ENCODE measurements at regions not wholly inside any gene's neighbourhood (a gene's known extent, or its start where the extent isn't known, plus 50 kb on each side); places are given as distances from the start of the nearest gene placed in this dataset.

DNA sequence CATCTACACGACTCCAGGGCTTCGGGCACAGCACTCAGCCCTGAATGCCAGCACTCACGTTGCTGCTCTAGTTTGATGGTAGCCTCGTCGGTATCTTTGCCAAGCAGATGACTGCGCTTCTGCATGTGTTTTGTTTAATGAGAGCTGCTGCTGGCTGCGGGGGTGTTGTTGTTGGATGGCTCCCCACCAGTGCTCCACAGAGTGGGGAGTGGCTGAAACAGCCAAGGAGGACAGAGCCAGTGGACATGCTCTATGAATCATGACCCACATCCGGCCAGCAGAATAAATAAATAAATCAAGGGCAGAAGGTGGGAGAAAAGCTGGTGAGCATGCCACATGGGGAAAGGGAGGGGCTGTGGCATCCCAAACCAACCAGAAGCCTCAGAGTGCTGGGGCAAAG lies 131.2 kb upstream of the SOX11 start:
- Mint-ChIP-seq H3K4me3 (ENCODE audit: unreplicated experiment) (no peak overlapping the region), H3K4me1 (ENCODE audit: insufficient read depth, unreplicated experiment) (peaks cover 19% of the 10 kb centered on the region), H3K9me3 (ENCODE audit: unreplicated experiment) (no peaks in the 10 kb centered on the region), H3K27ac (ENCODE audit: low read depth, unreplicated experiment) (peak overlapping the region; percentile 39), H3K36me3 (ENCODE audit: insufficient read depth, unreplicated experiment) (no peaks in the 10 kb centered on the region), H3K27me3 (ENCODE audit: insufficient read depth, unreplicated experiment) (no peaks in the 10 kb centered on the region)
- ChIA-PET POLR2A (no interaction called here), CTCF (no interaction called here)
- TF ChIP-seq, protein P1, sequence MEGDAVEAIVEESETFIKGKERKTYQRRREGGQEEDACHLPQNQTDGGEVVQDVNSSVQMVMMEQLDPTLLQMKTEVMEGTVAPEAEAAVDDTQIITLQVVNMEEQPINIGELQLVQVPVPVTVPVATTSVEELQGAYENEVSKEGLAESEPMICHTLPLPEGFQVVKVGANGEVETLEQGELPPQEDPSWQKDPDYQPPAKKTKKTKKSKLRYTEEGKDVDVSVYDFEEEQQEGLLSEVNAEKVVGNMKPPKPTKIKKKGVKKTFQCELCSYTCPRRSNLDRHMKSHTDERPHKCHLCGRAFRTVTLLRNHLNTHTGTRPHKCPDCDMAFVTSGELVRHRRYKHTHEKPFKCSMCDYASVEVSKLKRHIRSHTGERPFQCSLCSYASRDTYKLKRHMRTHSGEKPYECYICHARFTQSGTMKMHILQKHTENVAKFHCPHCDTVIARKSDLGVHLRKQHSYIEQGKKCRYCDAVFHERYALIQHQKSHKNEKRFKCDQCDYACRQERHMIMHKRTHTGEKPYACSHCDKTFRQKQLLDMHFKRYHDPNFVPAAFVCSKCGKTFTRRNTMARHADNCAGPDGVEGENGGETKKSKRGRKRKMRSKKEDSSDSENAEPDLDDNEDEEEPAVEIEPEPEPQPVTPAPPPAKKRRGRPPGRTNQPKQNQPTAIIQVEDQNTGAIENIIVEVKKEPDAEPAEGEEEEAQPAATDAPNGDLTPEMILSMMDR (IDR thresholded peaks at IDR 0.05; ENCODE audit: unreplicated experiment), result no peak
- peak; percentile 78 for DNase-seq (ENCODE audit: unreplicated experiment)
- BruUV-seq (replicated peaks), result no TSS peak
- intact Hi-C loops (cut with micrococcal nuclease), result no loop called here

DNA sequence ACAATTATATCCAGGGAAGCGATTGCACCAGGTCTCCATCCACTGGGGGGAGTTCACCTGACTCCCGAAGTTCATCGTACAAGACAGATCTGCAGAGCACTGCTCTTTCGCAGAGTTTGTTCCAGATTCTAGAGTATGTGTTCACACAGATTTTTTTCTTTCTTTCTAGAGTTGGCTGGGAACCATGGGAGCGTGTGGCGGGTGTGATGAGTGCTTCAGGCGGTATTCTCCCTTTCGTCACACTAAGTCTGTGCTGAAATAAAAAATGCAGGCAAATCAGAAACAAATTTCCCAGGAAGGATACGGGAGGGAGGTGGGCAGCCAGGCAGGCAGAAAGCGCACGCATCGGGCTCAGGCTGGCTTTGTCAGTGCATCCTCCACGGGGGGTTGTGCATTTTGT lies 129.8 kb upstream of the SOX11 start:
- H3K27me3 Mint-ChIP-seq (ENCODE audit: insufficient read depth, unreplicated experiment), result no peaks in the 10 kb centered on the region
- TF ChIP-seq, protein P1 (IDR thresholded peaks at IDR 0.05; ENCODE audit: unreplicated experiment), result no peak
- no TSS peak for BruUV-seq (replicated peaks)
- peaks cover 19% of the 10 kb centered on the region for H3K4me1 Mint-ChIP-seq (ENCODE audit: insufficient read depth, unreplicated experiment)
- no peak overlapping the region for H3K27ac Mint-ChIP-seq (ENCODE audit: low read depth, unreplicated experiment)
- H3K9me3 Mint-ChIP-seq (ENCODE audit: unreplicated experiment), result no peaks in the 10 kb centered on the region
- ChIA-PET CTCF (no interaction called here), POLR2A (no interaction called here)
- no peaks in the 10 kb centered on the region for H3K36me3 Mint-ChIP-seq (ENCODE audit: insufficient read depth, unreplicated experiment)
- intact Hi-C loops (cut with micrococcal nuclease), result no loop called here
- no peak overlapping the region for H3K4me3 Mint-ChIP-seq (ENCODE audit: unreplicated experiment)
- no peak for DNase-seq (ENCODE audit: unreplicated experiment)

DNA sequence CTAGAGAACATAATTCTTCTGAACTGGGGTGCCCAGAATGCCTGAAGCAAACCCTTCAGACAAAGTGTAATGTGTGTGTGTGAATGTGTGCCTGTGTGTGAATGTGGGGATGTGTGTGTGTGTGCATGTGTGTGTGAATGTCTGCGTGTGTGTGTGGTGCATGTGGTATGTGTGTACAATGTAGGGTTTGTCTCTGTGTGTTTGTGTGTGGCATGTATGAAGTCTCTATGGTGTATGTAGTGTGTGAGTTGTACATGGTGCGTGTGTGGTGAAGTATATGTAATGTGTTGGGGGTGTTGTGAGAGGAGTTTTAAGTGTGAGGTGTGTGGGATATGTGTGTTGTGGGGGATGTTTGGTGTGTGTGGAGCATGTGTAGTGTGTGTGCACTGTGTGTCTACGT lies 129.3 kb upstream of the SOX11 start:
- ChIA-PET CTCF (no interaction called here), POLR2A (no interaction called here)
- Mint-ChIP-seq H3K27ac (ENCODE audit: low read depth, unreplicated experiment) (no peak overlapping the region), H3K36me3 (ENCODE audit: insufficient read depth, unreplicated experiment) (no peaks in the 10 kb centered on the region), H3K4me3 (ENCODE audit: unreplicated experiment) (no peak overlapping the region), H3K4me1 (ENCODE audit: insufficient read depth, unreplicated experiment) (peaks cover 19% of the 10 kb centered on the region), H3K27me3 (ENCODE audit: insufficient read depth, unreplicated experiment) (no peaks in the 10 kb centered on the region), H3K9me3 (ENCODE audit: unreplicated experiment) (no peaks in the 10 kb centered on the region)
- intact Hi-C loops (cut with micrococcal nuclease), result no loop called here
- no TSS peak for BruUV-seq (replicated peaks)
- no peak for DNase-seq (ENCODE audit: unreplicated experiment)
- TF ChIP-seq, protein P1 (IDR thresholded peaks at IDR 0.05; ENCODE audit: unreplicated experiment), result no peak

DNA sequence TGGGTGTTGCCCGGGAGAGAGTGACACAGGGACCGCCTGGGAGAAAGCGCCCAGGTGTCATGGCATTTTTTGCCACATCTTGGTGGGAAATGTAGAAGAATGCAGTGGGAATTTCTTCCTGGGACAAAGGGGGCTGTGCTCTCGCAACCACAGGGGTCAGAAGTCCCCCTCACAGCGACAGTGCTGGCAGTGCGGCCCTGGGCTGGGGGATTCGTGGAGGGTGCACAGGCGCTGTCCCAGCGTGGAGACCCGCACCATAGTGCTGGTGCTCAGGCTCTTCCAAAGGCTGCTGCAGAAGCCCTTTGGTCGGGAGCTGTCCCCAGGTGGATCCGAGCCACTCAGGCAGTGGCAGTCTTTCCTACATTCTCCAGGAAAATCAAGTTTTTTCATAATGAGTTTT lies 128.8 kb upstream of the SOX11 start:
- TF ChIP-seq, protein P1 (IDR thresholded peaks at IDR 0.05; ENCODE audit: unreplicated experiment), result no peak
- Mint-ChIP-seq H3K27ac (ENCODE audit: low read depth, unreplicated experiment) (no peak overlapping the region), H3K4me3 (ENCODE audit: unreplicated experiment) (no peak overlapping the region), H3K9me3 (ENCODE audit: unreplicated experiment) (no peaks in the 10 kb centered on the region), H3K4me1 (ENCODE audit: insufficient read depth, unreplicated experiment) (peaks cover 19% of the 10 kb centered on the region), H3K36me3 (ENCODE audit: insufficient read depth, unreplicated experiment) (no peaks in the 10 kb centered on the region), H3K27me3 (ENCODE audit: insufficient read depth, unreplicated experiment) (no peaks in the 10 kb centered on the region)
- BruUV-seq (replicated peaks), result no TSS peak
- ChIA-PET POLR2A (no interaction called here), CTCF (no interaction called here)
- DNase-seq (ENCODE audit: unreplicated experiment), result no peak
- intact Hi-C loops (cut with micrococcal nuclease), result no loop called here
